H1 (cell line): ENCODE measurements at regions not wholly inside any gene's neighbourhood (a gene's known extent, or its start where the extent isn't known, plus 50 kb on each side); places are given as distances from the start of the nearest gene placed in this dataset.

Experiments used
- CTCF ChIA-PET: fragments of 300-600 bp; sonication (Branson Sonifier 250); formaldehyde crosslinking; loops from one replicate; lab custom pipeline; 2021; ENCODE audit not compliant: partially characterized antibody; lab: Charles Lee
- POLR2A ChIA-PET: fragments of 300-600 bp; sonication (Branson Sonifier 250); formaldehyde crosslinking; loops from one replicate; lab custom pipeline; 2021; ENCODE audit warnings: inconsistent platforms; ENCODE audit not compliant: partially characterized antibody; lab: Charles Lee
- DNase-seq, 2 experiments: peaks; one replicate each; pipeline versions ENCODE4 v3.0.0 to v3.0.0-alpha.2; 2010 to 2022; ENCODE audit warnings: low spot score in 2 of 2, low read depth in 1 of 2, mixed read lengths in 1 of 2
- FAIRE-seq: peaks from 2 replicates; lab custom pipeline; 2011; peaks lifted over from hg19 to GRCh38; lab: Jason Lieb, UNC
- H2AFZ ChIP-seq: 2 replicates; pipeline ENCODE4 v1.8.1; 2012; ENCODE audit warnings: low read length, inconsistent platforms
- H2AK5ac ChIP-seq: 2 replicates; pipeline ENCODE4 v1.6.1; 2013; ENCODE audit warnings: low read depth, low read length
- H2BK120ac ChIP-seq: replicated peaks from 2 replicates; pipeline ENCODE3; 2013; ENCODE audit warnings: low read depth, low read length, inconsistent platforms
- H2BK12ac ChIP-seq: 2 replicates; pipeline ENCODE4 v1.6.1; 2013; ENCODE audit warnings: low read depth, low read length
- H2BK15ac ChIP-seq: 2 replicates; pipeline ENCODE4 v1.6.1; 2013; ENCODE audit warnings: low read length
- H2BK20ac ChIP-seq: 2 replicates; pipeline ENCODE4 v1.6.1; 2013; ENCODE audit warnings: low read length
- H2BK5ac ChIP-seq: 2 replicates; pipeline ENCODE4 v1.6.1; 2013; ENCODE audit warnings: low read depth, low read length
- H3K14ac ChIP-seq: 2 replicates; pipeline ENCODE4 v1.6.1; 2013; ENCODE audit warnings: inconsistent platforms; ENCODE audit not compliant: insufficient read length
- H3K18ac ChIP-seq: 2 replicates; pipeline ENCODE4 v1.6.1; 2013; ENCODE audit warnings: low read length; ENCODE audit errors: extremely low read depth
- H3K23ac ChIP-seq: 2 replicates; pipeline ENCODE4 v1.6.1; 2013; ENCODE audit warnings: inconsistent platforms; ENCODE audit not compliant: insufficient read length
- H3K23me2 ChIP-seq: 2 replicates; pipeline ENCODE4 v1.6.1; 2013; ENCODE audit warnings: low read depth, low read length
- H3K27ac ChIP-seq: 2 replicates; pipeline ENCODE4 v1.6.1; 2011; ENCODE audit warnings: low read depth, low read length, inconsistent platforms
- H3K27me3 ChIP-seq, 4 experiments: replicated peaks in 1 of 4; 1 replicate in 1 of 4; 2 replicates in 3 of 4; pipeline versions ENCODE4 v1.6.1 to v1.8.1; 2011 to 2013; ENCODE audit warnings: low read length in 3 of 4, mild to moderate bottlenecking in 3 of 4, inconsistent platforms in 2 of 4, mixed read lengths in 2 of 4, moderate library complexity in 1 of 4; ENCODE audit not compliant: control insufficient read depth in 3 of 4, insufficient read depth in 3 of 4; ENCODE audit errors: extremely low read depth in 1 of 4
- H3K36me3 ChIP-seq, 4 experiments: 2 replicates each; pipeline versions ENCODE4 v1.6.1 to v1.8.1; 2011 to 2013; ENCODE audit warnings: mild to moderate bottlenecking in 4 of 4, low read length in 3 of 4, moderate library complexity in 2 of 4, control low read depth in 1 of 4, inconsistent platforms in 1 of 4; ENCODE audit not compliant: insufficient read depth in 4 of 4, control insufficient read depth in 2 of 4
- H3K4ac ChIP-seq: replicated peaks from 2 replicates; pipeline ENCODE3; 2013; ENCODE audit warnings: low read length, low read depth, mixed read lengths, inconsistent platforms; ENCODE audit not compliant: insufficient read length
- H3K4me1 ChIP-seq, 4 experiments: replicated peaks in 1 of 4; 1 replicate in 1 of 4; 2 replicates in 3 of 4; pipeline versions ENCODE4 v1.6.1 to v1.8.1; 2011 to 2013; ENCODE audit warnings: low read length in 3 of 4, inconsistent platforms in 2 of 4, mixed read lengths in 1 of 4; ENCODE audit not compliant: insufficient read depth in 4 of 4, control insufficient read depth in 3 of 4
- H3K4me2 ChIP-seq, 2 experiments: 2 replicates each; pipeline versions ENCODE4 v1.6.1 to v1.8.1; 2011 to 2013; ENCODE audit warnings: low read depth in 2 of 2, low read length in 2 of 2, control low read depth in 1 of 2, inconsistent platforms in 1 of 2, mild to moderate bottlenecking in 1 of 2; ENCODE audit not compliant: insufficient read depth in 1 of 2
- H3K4me3 ChIP-seq, 4 experiments: fragments of 200-600, 300-600 bp in 1 of 4; sonication (generic), shearing (Covaris generic), sonication (Bioruptor Twin) in 1 of 4; 2 replicates each; pipeline versions ENCODE4 v1.5.1 to v1.8.1; 2011 to 2016; ENCODE audit warnings: low read length in 4 of 4, low read depth in 3 of 4, control low read depth in 2 of 4, inconsistent platforms in 2 of 4, mild to moderate bottlenecking in 2 of 4, mixed read lengths in 1 of 4, moderate library complexity in 1 of 4; ENCODE audit not compliant: insufficient read depth in 2 of 4; ENCODE audit errors: extremely low read depth in 1 of 4
- H3K56ac ChIP-seq: replicated peaks from 2 replicates; pipeline ENCODE3; 2013; ENCODE audit warnings: low read depth, mild to moderate bottlenecking, mixed read lengths, low read length, inconsistent platforms; ENCODE audit not compliant: insufficient read length
- H3K79me1 ChIP-seq: 2 replicates; pipeline ENCODE4 v1.6.1; 2013; ENCODE audit warnings: low read depth, low read length, control low read depth
- H3K79me2 ChIP-seq, 2 experiments: 2 replicates each; pipeline versions ENCODE4 v1.6.1 to v1.8.1; 2012 to 2013; ENCODE audit warnings: low read length in 2 of 2, mild to moderate bottlenecking in 2 of 2, inconsistent platforms in 1 of 2; ENCODE audit not compliant: insufficient read depth in 2 of 2, control insufficient read depth in 1 of 2
- H3K9ac ChIP-seq, 4 experiments: replicated peaks in 1 of 4; 1 replicate in 1 of 4; 2 replicates in 3 of 4; pipeline versions ENCODE4 v1.6.1 to v1.8.1; 2011 to 2013; ENCODE audit warnings: low read depth in 3 of 4, low read length in 3 of 4, control low read depth in 2 of 4, mild to moderate bottlenecking in 2 of 4, moderate library complexity in 2 of 4, inconsistent platforms in 1 of 4; ENCODE audit errors: extremely low read depth in 1 of 4
- H3K9me3 ChIP-seq, 2 experiments: 2 replicates each; pipeline versions ENCODE4 v1.6.1 to v1.8.1; 2012 to 2013; ENCODE audit warnings: mild to moderate bottlenecking in 2 of 2, moderate library complexity in 2 of 2, control low read depth in 1 of 2, inconsistent platforms in 1 of 2, low read depth in 1 of 2, low read length in 1 of 2, mixed read lengths in 1 of 2; ENCODE audit not compliant: insufficient read depth in 2 of 2
- H4K20me1 ChIP-seq, 2 experiments: replicated peaks in 1 of 2; 2 replicates each; pipeline versions ENCODE3 to v1.8.1; 2011 to 2013; ENCODE audit warnings: inconsistent platforms in 2 of 2, low read length in 2 of 2, mild to moderate bottlenecking in 1 of 2; ENCODE audit not compliant: insufficient read depth in 2 of 2, control insufficient read depth in 1 of 2
- H4K5ac ChIP-seq: 2 replicates; pipeline ENCODE4 v1.6.1; 2013; ENCODE audit warnings: low read length, low read depth, mixed read lengths, inconsistent platforms; ENCODE audit not compliant: insufficient read length
- H4K8ac ChIP-seq: 2 replicates; pipeline ENCODE4 v1.8.0; 2013; ENCODE audit warnings: mild to moderate bottlenecking, moderate library complexity, low read length, inconsistent platforms; ENCODE audit not compliant: insufficient read depth; ENCODE audit errors: extremely low read depth
- H4K91ac ChIP-seq: replicated peaks from 2 replicates; pipeline ENCODE3; 2013; ENCODE audit warnings: low read length, mixed read lengths, inconsistent platforms; ENCODE audit not compliant: insufficient read length
- BRCA1 ChIP-seq: IDR thresholded peaks from 2 replicates; pipeline ENCODE4 v1.6.1; 2012; ENCODE audit warnings: low read depth, low read length, improper control_type of control experiment
- KDM5A ChIP-seq: fragments of 200-600 bp; IDR thresholded peaks from 2 replicates; pipeline ENCODE4 v1.7.1; 2012; ENCODE audit warnings: mild to moderate bottlenecking, low read length, inconsistent platforms, mixed read lengths
- MAFK ChIP-seq: IDR thresholded peaks from 2 replicates; pipeline ENCODE4 v1.6.1; 2012; ENCODE audit warnings: low read depth, mild to moderate bottlenecking, improper control_type of control experiment, low read length
- POLR2AphosphoS5 ChIP-seq: IDR thresholded peaks from 2 replicates; pipeline ENCODE4 v1.6.1; 2011; ENCODE audit warnings: low read depth, low read length
- RXRA ChIP-seq: IDR thresholded peaks from 2 replicates; pipeline ENCODE4 v1.6.1; 2011; ENCODE audit warnings: low read depth, mild to moderate bottlenecking, low read length, moderate library complexity; ENCODE audit not compliant: insufficient read depth
- SUZ12 ChIP-seq: fragments of 200-600 bp; sonication (generic); IDR thresholded peaks from 2 replicates; pipeline ENCODE4 v1.6.1; 2012; ENCODE audit warnings: mild to moderate bottlenecking, inconsistent platforms, low read length, moderate library complexity, mixed read lengths
- TEAD4 ChIP-seq: IDR thresholded peaks from 2 replicates; pipeline ENCODE4 v1.6.1; 2012; ENCODE audit warnings: low read depth, low read length, inconsistent platforms, mixed read lengths
- WGBS, 2 experiments: shearing (Covaris generic) in 1 of 2; methylation state at CpG; one replicate each; pipeline versions ENCODE4 v1.1.6 to v1.1.7; 2013 to 2015; ENCODE audit warnings: low lambda C conversion rate in 2 of 2, mixed read lengths in 2 of 2, inconsistent platforms in 1 of 2, low coverage in 1 of 2, missing lambda C conversion rate in 1 of 2; ENCODE audit not compliant: insufficient replicate concordance in 2 of 2, insufficient coverage in 1 of 2, insufficient read length in 1 of 2; ENCODE audit errors: extremely low coverage in 1 of 2, missing lambda C conversion rate in 1 of 2; 5-methylcytosine and 5-hydroxymethylcytosine counted together

GRCh38 chr4:188819233-188819632 lies 680.0 kb downstream of the TRIML1 start:
- 0 out of 4 replicates have a peak, but pooled peaks cover 0 to 2% of the 10 kb centered on the region in 2 experiments for H3K9me3 ChIP-seq
- no peak overlapping the region for H3K4me2 ChIP-seq
- H4K91ac ChIP-seq = no peak overlapping the region
- no peaks in the 10 kb centered on the region for H3K36me3 ChIP-seq
- 81% methylated on average over 2 of the region's 2 CpGs; no CpG with 5 or more reads in 1 of the 2 experiments for WGBS, 2 experiments
- no peak overlapping the region for H4K5ac ChIP-seq
- no peak overlapping the region for H2AK5ac ChIP-seq
- no peak overlapping the region for H3K4me3 ChIP-seq
- H2BK20ac ChIP-seq = no peak overlapping the region
- no peak overlapping the region for H2AFZ ChIP-seq
- H3K14ac ChIP-seq = no peak overlapping the region
- H3K23me2 ChIP-seq = peaks cover 3% of the 10 kb centered on the region; the same call in 1 of the 2 replicates
- no peak overlapping the region for H2BK12ac ChIP-seq
- no peak overlapping the region for H3K23ac ChIP-seq
- no peak overlapping the region for H3K4ac ChIP-seq
- ChIA-PET POLR2A (no interaction called here), CTCF (no interaction called here)
- no peak overlapping the region for H4K8ac ChIP-seq
- no peak overlapping the region for H2BK15ac ChIP-seq
- H3K56ac ChIP-seq = no peak overlapping the region
- no peaks in the 10 kb centered on the region for H3K27me3 ChIP-seq
- no peak for FAIRE-seq
- no peaks in the 10 kb centered on the region for H4K20me1 ChIP-seq
- no peak overlapping the region for H3K18ac ChIP-seq
- H2BK5ac ChIP-seq = no peak overlapping the region
- no peaks in the 10 kb centered on the region for H3K79me2 ChIP-seq
- no peak overlapping the region for H3K9ac ChIP-seq
- no peak for DNase-seq
- H3K27ac ChIP-seq = no peak overlapping the region
- H2BK120ac ChIP-seq = no peak overlapping the region
- no peaks in the 10 kb centered on the region for H3K79me1 ChIP-seq
- peaks cover 0 to 12% (median 5%) of the 10 kb centered on the region in 4 experiments; a peak in 5 of 7 replicates for H3K4me1 ChIP-seq
- TF ChIP-seq POLR2AphosphoS5 = no peak
- no peak for TF ChIP-seq RXRA
- TF ChIP-seq MAFK = no peak
- no peak for TF ChIP-seq TEAD4
- TF ChIP-seq SUZ12 = no peak
- TF ChIP-seq BRCA1 = no peak
- no peak for TF ChIP-seq KDM5A
